Right atrium auricular region (tissue), 2 donors: ENCODE measurements at regions not wholly inside any gene's neighbourhood (a gene's known extent, or its start where the extent isn't known, plus 50 kb on each side); places are given as distances from the start of the nearest gene placed in this dataset.
"Not testable (repeated sequence)": the region's sequence is repeated elsewhere in the genome, so short reads cannot be mapped to it uniquely, and the experiment has no call there.

Experiments used
- DNase-seq: peaks from one replicate; pipeline ENCODE4 v3.0.0-alpha.2; 2019; ENCODE audit warnings: low spot score
- H3K27ac ChIP-seq, 2 donors: fragments of 200-600 bp; sonication (generic); 1 replicate in 1 of 2; 2 replicates in 1 of 2; pipeline ENCODE4 v1.5.1; 2016 to 2019
- H3K27me3 ChIP-seq, 2 donors: fragments of 200-600 bp; sonication (generic); one replicate each; pipeline versions ENCODE4 v1.5.1 to v1.6.0; 2017 to 2019
- H3K36me3 ChIP-seq: fragments of 200-600 bp; sonication (generic); one replicate; pipeline ENCODE4 v1.5.1; 2016
- H3K4me1 ChIP-seq, 2 donors: fragments of 200-600 bp; sonication (generic); one replicate each; pipeline versions ENCODE4 v1.5.1 to v1.6.0; 2017 to 2019
- H3K4me3 ChIP-seq, 2 donors: fragments of 200-600 bp; sonication (generic); 1 replicate in 1 of 2; 2 replicates in 1 of 2; pipeline ENCODE4 v1.5.1; 2017 to 2019; ENCODE audit warnings: mild to moderate bottlenecking in 1 of 2, moderate library complexity in 1 of 2
- H3K9me3 ChIP-seq, 2 donors: fragments of 200-600 bp; sonication (generic); one replicate each; pipeline ENCODE4 v1.5.1; 2019
- CTCF ChIP-seq, 2 donors: fragments of 200-600 bp; sonication (generic); IDR thresholded peaks; one replicate each; pipeline ENCODE4 v1.5.1; 2019; ENCODE audit warnings: antibody characterized with exemption in 2 of 2

DNA sequence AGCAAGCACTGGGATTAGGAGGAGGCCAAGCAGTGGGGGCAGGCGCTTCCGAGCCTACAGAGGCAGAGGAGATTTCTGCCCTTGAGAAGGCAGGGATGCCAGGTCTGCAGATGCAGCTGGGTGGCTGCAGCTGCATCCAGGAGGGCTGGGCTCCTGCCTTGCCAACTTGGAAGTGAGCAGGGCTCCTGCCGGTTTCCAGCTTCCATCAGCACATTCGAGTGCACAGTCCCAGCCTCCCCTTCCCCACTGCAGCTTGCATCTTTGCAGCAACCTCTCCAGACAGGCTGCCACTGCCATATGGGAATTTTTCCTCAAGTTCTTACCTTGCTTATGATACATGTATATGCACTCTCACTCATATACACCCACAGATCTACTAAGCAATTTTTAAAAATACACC lies 1234.3 kb upstream of the B3GALT2 start:
- peaks cover 0 to 15% of the 10 kb centered on the region in 2 donors for H3K9me3 ChIP-seq
- no peak overlapping the region for H3K27ac ChIP-seq
- no peak for TF ChIP-seq CTCF (IDR thresholded peaks at IDR 0.05)
- no peak for DNase-seq
- H3K36me3 ChIP-seq, result no peaks in the 10 kb centered on the region
- no peaks in the 10 kb centered on the region for H3K27me3 ChIP-seq
- no peaks in the 10 kb centered on the region for H3K4me1 ChIP-seq
- no peak overlapping the region for H3K4me3 ChIP-seq

DNA sequence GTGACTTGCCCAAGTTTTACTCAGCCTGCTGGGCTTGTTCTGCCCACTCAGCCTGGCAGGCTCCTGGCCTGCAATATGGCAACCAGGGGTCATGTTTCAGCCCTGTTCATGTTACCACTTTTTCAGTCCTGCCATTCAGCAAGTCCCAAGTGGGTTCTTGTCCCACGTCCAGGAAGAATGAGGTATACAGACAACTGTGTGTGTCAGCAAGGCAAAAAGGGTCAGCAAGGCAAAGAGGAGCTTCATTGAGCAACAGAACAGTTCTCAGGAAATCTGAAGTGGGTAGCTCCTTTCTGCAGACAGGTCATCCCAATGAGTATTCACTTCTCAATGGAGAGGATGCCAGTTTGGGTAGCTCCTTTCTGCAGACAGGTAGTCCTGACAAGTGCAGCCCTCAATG lies 1233.3 kb upstream of the B3GALT2 start:
- Histone ChIP-seq H3K4me1 (no peaks in the 10 kb centered on the region), H3K9me3 (peaks cover 0 to 19% of the 10 kb centered on the region in 2 donors), H3K36me3 (no peaks in the 10 kb centered on the region), H3K4me3 (no peak overlapping the region), H3K27ac (no peak overlapping the region), H3K27me3 (no peaks in the 10 kb centered on the region)
- DNase-seq, result no peak
- no peak for TF ChIP-seq CTCF (IDR thresholded peaks at IDR 0.05)

DNA sequence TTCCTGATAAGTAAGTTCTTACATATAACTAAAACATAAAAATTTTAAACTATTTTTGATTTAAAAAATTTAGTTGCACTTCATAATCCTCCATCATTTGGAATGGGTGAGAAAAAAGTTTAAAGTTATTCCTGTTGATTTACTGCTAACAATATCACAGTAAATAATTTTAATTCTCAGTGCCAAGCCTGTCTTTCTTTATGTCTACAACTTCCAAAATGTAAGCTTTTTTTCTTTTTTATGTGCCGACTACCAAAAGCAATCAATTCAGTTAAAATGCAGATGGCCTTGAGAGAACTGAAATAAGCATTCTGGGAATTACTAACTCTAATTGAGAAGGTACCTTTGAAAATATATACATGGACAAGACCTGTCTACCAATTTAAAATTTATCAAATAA lies 1224.3 kb upstream of the B3GALT2 start:
- H3K27me3 ChIP-seq, result no peaks in the 10 kb centered on the region
- H3K4me3 ChIP-seq, result no peak overlapping the region
- no peak for DNase-seq
- H3K9me3 ChIP-seq, result peaks cover 0 to 10% of the 10 kb centered on the region in 2 donors
- H3K27ac ChIP-seq, result no peak overlapping the region
- no peak for TF ChIP-seq CTCF (IDR thresholded peaks at IDR 0.05)
- H3K4me1 ChIP-seq, result no peaks in the 10 kb centered on the region
- H3K36me3 ChIP-seq, result no peaks in the 10 kb centered on the region

GRCh38 chr1:194407238-194407637 lies 1220.8 kb upstream of the B3GALT2 start:
- not testable (repeated sequence) for H3K9me3 ChIP-seq, DNase-seq, H3K27me3 ChIP-seq, H3K36me3 ChIP-seq, H3K27ac ChIP-seq, H3K4me1 ChIP-seq, H3K4me3 ChIP-seq

DNA sequence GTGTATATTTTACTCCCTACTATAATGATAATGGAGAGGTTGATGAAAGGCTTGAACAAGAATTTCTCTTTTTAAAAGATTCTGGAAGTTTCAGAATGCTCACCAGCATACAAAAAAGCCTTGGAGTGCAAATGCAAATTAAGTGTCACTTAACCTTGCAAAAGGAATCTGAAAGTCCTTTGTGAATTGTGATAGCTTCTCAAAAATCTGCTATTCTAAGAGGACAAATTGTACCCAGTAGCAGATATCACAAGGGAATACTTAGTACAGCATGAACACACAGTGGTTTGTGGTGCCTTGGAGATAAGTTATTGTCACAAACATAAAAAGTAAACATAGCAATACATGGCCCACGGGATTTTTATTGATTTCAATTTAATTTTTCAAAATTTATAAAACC lies 1208.3 kb upstream of the B3GALT2 start:
- Histone ChIP-seq H3K36me3 (no peaks in the 10 kb centered on the region), H3K4me3 (no peak overlapping the region), H3K27me3 (no peaks in the 10 kb centered on the region), H3K9me3 (no peaks in the 10 kb centered on the region), H3K4me1 (no peaks in the 10 kb centered on the region), H3K27ac (no peak overlapping the region)
- TF ChIP-seq CTCF (IDR thresholded peaks at IDR 0.05), result no peak
- DNase-seq, result no peak

DNA sequence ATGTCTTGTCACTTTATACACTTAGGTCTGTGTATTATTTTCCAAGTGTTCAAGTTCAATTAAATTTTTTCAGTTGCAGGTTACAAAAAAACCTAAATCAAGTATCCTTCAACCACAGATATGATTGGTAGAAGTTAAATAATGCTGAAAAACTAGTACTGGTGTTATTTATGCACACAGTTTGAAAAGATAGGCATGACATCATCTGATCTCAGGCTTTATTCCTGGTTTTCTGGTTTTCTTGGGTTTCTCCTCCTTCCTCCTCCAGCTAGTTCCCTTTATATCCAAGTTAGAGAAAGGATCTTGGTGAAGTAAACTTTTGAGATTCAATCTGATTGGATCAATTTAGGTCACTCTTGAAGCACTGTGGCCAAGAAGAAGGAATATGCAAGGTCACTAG lies 1201.1 kb upstream of the B3GALT2 start:
- Histone ChIP-seq H3K36me3 (no peaks in the 10 kb centered on the region), H3K4me1 (no peaks in the 10 kb centered on the region)

More for the DNA sequence above, 1201.1 kb upstream of the B3GALT2 start:
- no peak for DNase-seq
- TF ChIP-seq CTCF (IDR thresholded peaks at IDR 0.05), result no peak
- Histone ChIP-seq H3K27ac (no peak overlapping the region), H3K9me3 (no peaks in the 10 kb centered on the region), H3K4me3 (no peak overlapping the region), H3K27me3 (no peaks in the 10 kb centered on the region)
